ENCODE measurements at regions not wholly inside any gene's neighbourhood (a gene's known extent, or its start where the extent isn't known, plus 50 kb on each side); places are given as distances from the start of the nearest gene placed in this dataset.

GRCh38 chr13:78024996-78025395 is 106.4 kb upstream of the EDNRB start:
- TF ChIP-seq CTCF (IDR thresholded peaks at IDR 0.05; ENCODE audit: poor library complexity, severe bottlenecking) = no peak
- no peak for TF ChIP-seq SMC3 (conservative IDR thresholded peaks at IDR 0.05; ENCODE audit: poor library complexity)
- TF ChIP-seq MXI1 (conservative IDR thresholded peaks at IDR 0.05; ENCODE audit: poor library complexity, severe bottlenecking) = no peak
- TF ChIP-seq POLR2AphosphoS5 (IDR thresholded peaks at IDR 0.05) = no peak
- no peak for TF ChIP-seq TAF1 (IDR thresholded peaks at IDR 0.05; ENCODE audit: low read depth)
- TF ChIP-seq EZH2 (IDR thresholded peaks at IDR 0.05; ENCODE audit: borderline replicate concordance, insufficient read depth, low read length, poor library complexity, severe bottlenecking) = no peak
- TF ChIP-seq RAD21 (conservative IDR thresholded peaks at IDR 0.05) = no peak

All from neural cell (in vitro differentiated cells).